ENCODE measurements at regions not wholly inside any gene's neighbourhood (a gene's known extent, or its start where the extent isn't known, plus 50 kb on each side); places are given as distances from the start of the nearest gene placed in this dataset.

DNA sequence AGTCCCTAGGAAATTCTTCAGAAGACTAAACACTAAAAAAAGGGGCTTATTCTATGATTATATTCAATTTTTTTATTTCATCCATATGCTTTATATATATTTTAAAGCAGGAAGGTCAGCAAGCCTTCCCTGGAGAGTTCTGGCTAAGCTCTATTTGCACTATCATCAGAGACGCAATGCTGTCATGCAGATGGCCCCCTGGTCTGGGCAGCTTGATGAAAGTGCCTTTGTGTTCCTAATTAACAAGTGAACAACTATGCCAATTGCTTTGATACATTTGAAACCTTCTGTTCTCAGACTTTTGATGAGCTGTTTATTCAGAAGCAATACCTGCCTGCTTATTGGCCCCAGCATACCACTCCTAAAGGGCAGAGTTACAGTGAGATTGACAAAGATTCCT, 1344.6 kb downstream of the OLFM4 start:
- H3K14ac ChIP-seq (ENCODE audit: low read length), result no peak overlapping the region
- H3K27me3 ChIP-seq (ENCODE audit: insufficient read depth, low read length), result no peaks in the 10 kb centered on the region
- H3K4me1 ChIP-seq (ENCODE audit: control insufficient read depth in 1 of 2, insufficient read depth in 2 of 2, low read length in 2 of 2), result peaks cover 0 to 3% of the 10 kb centered on the region in 2 experiments
- H3K23ac ChIP-seq (ENCODE audit: low read length), result no peak overlapping the region
- no peaks in the 10 kb centered on the region for H3K9me3 ChIP-seq (ENCODE audit: insufficient read depth, low read depth, low read length)
- no peak overlapping the region for H4K8ac ChIP-seq (ENCODE audit: low read depth, low read length)
- no peak overlapping the region for H2AFZ ChIP-seq (ENCODE audit: insufficient read depth, low read length, poor library complexity)
- H3K18ac ChIP-seq (ENCODE audit: low read length), result no peak overlapping the region
- H3K4ac ChIP-seq (ENCODE audit: low read depth, low read length), result no peak overlapping the region
- no peak overlapping the region for H3K9ac ChIP-seq (ENCODE audit: low read length)
- H3K27ac ChIP-seq (ENCODE audit: low read depth, low read length), result no peak overlapping the region
- DNase-seq, result no peak
- no CpG with 5 or more reads among the region's 1 CpG for WGBS (ENCODE audit: extremely low coverage, insufficient coverage, insufficient read length)
- no peak overlapping the region for H2BK5ac ChIP-seq (ENCODE audit: low read depth, low read length, poor library complexity)
- no peak overlapping the region for H4K91ac ChIP-seq (ENCODE audit: low read depth, low read length)
- H3K79me1 ChIP-seq (ENCODE audit: low read length), result no peaks in the 10 kb centered on the region
- no peak overlapping the region for H2BK12ac ChIP-seq (ENCODE audit: low read length)
- H3K36me3 ChIP-seq (ENCODE audit: control insufficient read depth in 1 of 2, insufficient read depth in 2 of 2, low read length in 2 of 2), result no peaks in the 10 kb centered on the region
- H2AK5ac ChIP-seq (ENCODE audit: low read length), result no peak overlapping the region
- H3K4me3 ChIP-seq (ENCODE audit: low read depth, low read length), result no peak overlapping the region
- no peaks in the 10 kb centered on the region for H3K79me2 ChIP-seq (ENCODE audit: control insufficient read depth, insufficient read depth, low read length, poor library complexity)
- H3K4me2 ChIP-seq (ENCODE audit: low read length), result no peak overlapping the region
- no peak overlapping the region for H2BK120ac ChIP-seq (ENCODE audit: insufficient read depth, low read length, poor library complexity)
- H4K12ac ChIP-seq (ENCODE audit: low read depth, low read length), result no peak overlapping the region

DNA sequence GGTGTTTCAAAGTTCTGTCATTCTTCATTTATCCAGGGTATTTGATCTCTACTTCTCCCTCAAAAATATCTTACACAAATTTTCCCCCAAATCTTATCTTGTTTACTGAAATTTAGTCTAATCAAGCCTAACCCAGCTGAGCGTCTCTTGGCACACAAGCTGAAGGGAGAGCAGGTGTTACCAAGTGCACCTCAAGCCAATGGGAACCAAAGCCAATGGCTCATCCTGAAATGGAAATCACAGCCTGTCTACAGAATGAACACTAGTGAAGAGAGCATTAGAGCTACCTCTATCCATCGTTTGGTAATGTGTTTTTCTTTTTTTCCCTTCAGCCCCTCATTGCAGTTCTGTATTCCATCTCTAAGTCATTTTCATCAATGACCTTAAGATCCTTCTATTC, 1350.8 kb downstream of the OLFM4 start:
- Histone ChIP-seq H3K27ac (ENCODE audit: low read depth, low read length) (no peak overlapping the region), H3K79me2 (ENCODE audit: control insufficient read depth, insufficient read depth, low read length, poor library complexity) (no peaks in the 10 kb centered on the region), H3K4me1 (ENCODE audit: control insufficient read depth in 1 of 2, insufficient read depth in 2 of 2, low read length in 2 of 2) (peaks cover 0 to 3% of the 10 kb centered on the region in 2 experiments), H2BK5ac (ENCODE audit: low read depth, low read length, poor library complexity) (no peak overlapping the region), H3K36me3 (ENCODE audit: control insufficient read depth in 1 of 2, insufficient read depth in 2 of 2, low read length in 2 of 2) (no peaks in the 10 kb centered on the region), H3K79me1 (ENCODE audit: low read length) (no peaks in the 10 kb centered on the region), H2BK12ac (ENCODE audit: low read length) (no peak overlapping the region), H3K14ac (ENCODE audit: low read length) (no peak overlapping the region), H3K9ac (ENCODE audit: low read length) (no peak overlapping the region), H3K4me3 (ENCODE audit: low read depth, low read length) (no peak overlapping the region), H3K4me2 (ENCODE audit: low read length) (no peak overlapping the region), H3K27me3 (ENCODE audit: insufficient read depth, low read length) (no peaks in the 10 kb centered on the region), H3K9me3 (ENCODE audit: insufficient read depth, low read depth, low read length) (no peaks in the 10 kb centered on the region), H4K12ac (ENCODE audit: low read depth, low read length) (no peak overlapping the region), H4K91ac (ENCODE audit: low read depth, low read length) (no peak overlapping the region), H2AK5ac (ENCODE audit: low read length) (no peak overlapping the region), H2AFZ (ENCODE audit: insufficient read depth, low read length, poor library complexity) (no peak overlapping the region), H3K18ac (ENCODE audit: low read length) (no peak overlapping the region), H3K4ac (ENCODE audit: low read depth, low read length) (no peak overlapping the region), H3K23ac (ENCODE audit: low read length) (no peak overlapping the region), H4K8ac (ENCODE audit: low read depth, low read length) (no peak overlapping the region), H2BK120ac (ENCODE audit: insufficient read depth, low read length, poor library complexity) (no peak overlapping the region)
- no CpG with 5 or more reads among the region's 2 CpGs for WGBS (ENCODE audit: extremely low coverage, insufficient coverage, insufficient read length)
- DNase-seq, result no peak

DNA sequence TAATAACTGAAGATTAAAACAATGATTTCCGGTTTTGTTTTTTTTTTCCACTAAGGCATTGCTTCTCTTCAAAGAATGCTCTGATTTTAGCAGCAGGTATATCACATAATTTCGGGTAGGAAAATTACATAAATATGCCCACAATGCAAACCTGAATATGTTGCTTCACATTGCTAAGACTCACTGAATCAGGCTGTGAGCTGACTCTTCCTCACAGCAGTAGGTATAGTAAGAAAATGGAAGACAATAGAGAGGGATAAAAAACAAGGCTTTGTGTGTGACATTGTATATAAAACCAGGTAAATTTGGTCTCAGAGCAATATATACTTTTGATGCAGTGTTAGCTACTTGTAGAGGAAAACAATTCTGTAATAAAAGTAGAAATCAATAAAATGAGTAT, 1355.0 kb downstream of the OLFM4 start:
- Histone ChIP-seq H3K23ac (ENCODE audit: low read length) (no peak overlapping the region), H3K4me3 (ENCODE audit: low read depth, low read length) (no peak overlapping the region), H4K91ac (ENCODE audit: low read depth, low read length) (no peak overlapping the region), H2BK120ac (ENCODE audit: insufficient read depth, low read length, poor library complexity) (no peak overlapping the region), H3K9me3 (ENCODE audit: insufficient read depth, low read depth, low read length) (no peaks in the 10 kb centered on the region), H2AK5ac (ENCODE audit: low read length) (no peak overlapping the region), H4K12ac (ENCODE audit: low read depth, low read length) (no peak overlapping the region), H3K4me1 (ENCODE audit: control insufficient read depth in 1 of 2, insufficient read depth in 2 of 2, low read length in 2 of 2) (no peaks in the 10 kb centered on the region), H3K18ac (ENCODE audit: low read length) (no peak overlapping the region), H2AFZ (ENCODE audit: insufficient read depth, low read length, poor library complexity) (no peak overlapping the region), H3K79me1 (ENCODE audit: low read length) (no peaks in the 10 kb centered on the region), H3K27ac (ENCODE audit: low read depth, low read length) (no peak overlapping the region), H3K36me3 (ENCODE audit: control insufficient read depth in 1 of 2, insufficient read depth in 2 of 2, low read length in 2 of 2) (no peaks in the 10 kb centered on the region), H2BK12ac (ENCODE audit: low read length) (no peak overlapping the region), H4K8ac (ENCODE audit: low read depth, low read length) (no peak overlapping the region), H3K79me2 (ENCODE audit: control insufficient read depth, insufficient read depth, low read length, poor library complexity) (no peaks in the 10 kb centered on the region), H3K14ac (ENCODE audit: low read length) (no peak overlapping the region), H3K9ac (ENCODE audit: low read length) (no peak overlapping the region), H2BK5ac (ENCODE audit: low read depth, low read length, poor library complexity) (no peak overlapping the region), H3K27me3 (ENCODE audit: insufficient read depth, low read length) (no peaks in the 10 kb centered on the region), H3K4me2 (ENCODE audit: low read length) (no peak overlapping the region), H3K4ac (ENCODE audit: low read depth, low read length) (no peak overlapping the region)
- DNase-seq, result no peak
- WGBS (ENCODE audit: extremely low coverage, insufficient coverage, insufficient read length), result no CpG with 5 or more reads among the region's 2 CpGs

DNA sequence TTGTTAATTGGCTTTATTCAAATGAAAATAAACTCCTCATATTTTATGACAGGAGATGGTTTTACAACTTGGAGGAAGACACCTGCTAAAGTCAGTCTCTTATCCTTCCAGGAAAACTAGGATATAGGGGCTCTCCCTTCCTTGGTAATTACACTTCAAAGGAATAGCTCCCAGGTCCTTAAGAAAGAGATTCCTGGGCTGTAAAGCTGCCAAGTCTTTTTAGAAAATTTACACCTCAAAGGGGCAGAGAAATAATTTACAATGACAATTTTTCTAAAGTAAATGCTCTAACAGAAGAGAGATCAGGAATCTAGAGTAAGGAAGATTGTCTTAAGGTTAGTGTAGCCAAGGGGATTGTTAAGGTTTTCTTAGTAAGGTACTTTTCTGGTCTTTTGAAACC, 1359.0 kb downstream of the OLFM4 start:
- Histone ChIP-seq H3K14ac (ENCODE audit: low read length) (no peak overlapping the region), H3K36me3 (ENCODE audit: control insufficient read depth in 1 of 2, insufficient read depth in 2 of 2, low read length in 2 of 2) (no peaks in the 10 kb centered on the region), H2BK120ac (ENCODE audit: insufficient read depth, low read length, poor library complexity) (no peak overlapping the region), H3K27ac (ENCODE audit: low read depth, low read length) (no peak overlapping the region), H3K4me3 (ENCODE audit: low read depth, low read length) (no peak overlapping the region), H4K12ac (ENCODE audit: low read depth, low read length) (no peak overlapping the region), H2BK5ac (ENCODE audit: low read depth, low read length, poor library complexity) (no peak overlapping the region), H3K9ac (ENCODE audit: low read length) (no peak overlapping the region), H3K9me3 (ENCODE audit: insufficient read depth, low read depth, low read length) (no peaks in the 10 kb centered on the region), H3K79me2 (ENCODE audit: control insufficient read depth, insufficient read depth, low read length, poor library complexity) (no peaks in the 10 kb centered on the region), H4K91ac (ENCODE audit: low read depth, low read length) (no peak overlapping the region), H3K18ac (ENCODE audit: low read length) (no peak overlapping the region), H3K79me1 (ENCODE audit: low read length) (no peaks in the 10 kb centered on the region), H3K4me1 (ENCODE audit: control insufficient read depth in 1 of 2, insufficient read depth in 2 of 2, low read length in 2 of 2) (no peaks in the 10 kb centered on the region), H2AK5ac (ENCODE audit: low read length) (no peak overlapping the region), H2AFZ (ENCODE audit: insufficient read depth, low read length, poor library complexity) (no peak overlapping the region), H3K4me2 (ENCODE audit: low read length) (no peak overlapping the region), H3K4ac (ENCODE audit: low read depth, low read length) (no peak overlapping the region), H2BK12ac (ENCODE audit: low read length) (no peak overlapping the region), H3K23ac (ENCODE audit: low read length) (no peak overlapping the region), H3K27me3 (ENCODE audit: insufficient read depth, low read length) (no peaks in the 10 kb centered on the region), H4K8ac (ENCODE audit: low read depth, low read length) (no peak overlapping the region)
- no peak for DNase-seq

DNA sequence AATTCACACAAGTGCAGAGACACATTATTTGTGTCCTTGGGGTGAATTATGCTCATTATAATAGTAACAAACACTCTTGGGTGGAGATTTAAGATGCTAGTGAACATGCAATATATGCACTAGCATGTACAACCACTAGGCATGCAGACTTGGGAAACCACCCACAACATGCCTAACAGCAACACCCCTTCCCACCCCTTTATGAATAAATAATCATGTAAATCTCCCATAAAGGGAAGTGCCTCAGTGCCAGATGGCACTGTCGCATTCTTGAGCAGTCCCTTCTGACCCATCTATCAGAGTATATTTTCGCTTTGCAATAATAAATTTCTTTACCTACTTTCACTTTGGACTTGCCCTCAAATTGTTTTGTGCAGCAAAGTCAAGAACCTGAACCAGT, 1362.2 kb downstream of the OLFM4 start:
- Histone ChIP-seq H2AK5ac (ENCODE audit: low read length) (no peak overlapping the region), H3K27me3 (ENCODE audit: insufficient read depth, low read length) (no peaks in the 10 kb centered on the region), H3K79me2 (ENCODE audit: control insufficient read depth, insufficient read depth, low read length, poor library complexity) (no peaks in the 10 kb centered on the region), H3K9ac (ENCODE audit: low read length) (no peak overlapping the region), H2BK5ac (ENCODE audit: low read depth, low read length, poor library complexity) (no peak overlapping the region), H4K12ac (ENCODE audit: low read depth, low read length) (no peak overlapping the region), H2BK120ac (ENCODE audit: insufficient read depth, low read length, poor library complexity) (no peak overlapping the region), H3K23ac (ENCODE audit: low read length) (no peak overlapping the region), H3K9me3 (ENCODE audit: insufficient read depth, low read depth, low read length) (no peaks in the 10 kb centered on the region), H3K4me2 (ENCODE audit: low read length) (no peak overlapping the region), H3K36me3 (ENCODE audit: control insufficient read depth in 1 of 2, insufficient read depth in 2 of 2, low read length in 2 of 2) (no peaks in the 10 kb centered on the region), H3K14ac (ENCODE audit: low read length) (no peak overlapping the region), H3K4me1 (ENCODE audit: control insufficient read depth in 1 of 2, insufficient read depth in 2 of 2, low read length in 2 of 2) (no peaks in the 10 kb centered on the region), H3K79me1 (ENCODE audit: low read length) (no peaks in the 10 kb centered on the region), H3K18ac (ENCODE audit: low read length) (no peak overlapping the region), H3K27ac (ENCODE audit: low read depth, low read length) (no peak overlapping the region), H3K4ac (ENCODE audit: low read depth, low read length) (no peak overlapping the region), H4K8ac (ENCODE audit: low read depth, low read length) (no peak overlapping the region), H3K4me3 (ENCODE audit: low read depth, low read length) (no peak overlapping the region), H2AFZ (ENCODE audit: insufficient read depth, low read length, poor library complexity) (no peak overlapping the region), H4K91ac (ENCODE audit: low read depth, low read length) (no peak overlapping the region), H2BK12ac (ENCODE audit: low read length) (no peak overlapping the region)
- no peak for DNase-seq
- WGBS (ENCODE audit: extremely low coverage, insufficient coverage, insufficient read length), result no CpG with 5 or more reads among the region's 2 CpGs
